Stimulated activated CD4-positive, alpha-beta T cell treated with anti-CD3 and anti-CD28 coated beads, Interleukin-1b, Interleukin-23, amount 100 ng/mL, for 48 hours (primary cell): ENCODE measurements at regions not wholly inside any gene's neighbourhood (a gene's known extent, or its start where the extent isn't known, plus 50 kb on each side); places are given as distances from the start of the nearest gene placed in this dataset.

ENCODE experiments used
- DNase-seq: peaks from one replicate; pipeline ENCODE4 v3.0.0-alpha.2; 2020

DNA sequence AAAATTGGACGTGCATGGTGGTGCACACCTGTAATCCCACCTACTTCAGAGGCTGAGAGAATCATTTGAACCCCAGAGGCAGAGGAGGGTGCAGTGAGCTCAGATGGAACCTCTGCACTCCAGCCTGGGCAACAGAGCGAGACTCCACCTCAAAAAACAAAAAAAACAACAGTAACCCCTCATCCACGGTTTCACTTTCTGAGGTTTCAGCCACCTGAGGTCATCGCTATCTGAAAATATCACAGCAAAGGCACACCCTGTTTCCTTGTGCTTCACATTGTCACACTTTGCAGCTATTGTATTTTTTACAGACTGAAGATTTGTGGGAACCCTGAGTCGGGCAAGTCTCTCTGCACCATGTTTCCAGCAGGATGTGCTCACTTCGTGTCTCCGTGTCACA lies 54.1 kb upstream of the FOXQ1 start:
- DNase-seq, result no peak

GRCh38 chr6:1256435-1257008 lies 55.4 kb upstream of the FOXQ1 start:
- DNase-seq, result no peak

DNA sequence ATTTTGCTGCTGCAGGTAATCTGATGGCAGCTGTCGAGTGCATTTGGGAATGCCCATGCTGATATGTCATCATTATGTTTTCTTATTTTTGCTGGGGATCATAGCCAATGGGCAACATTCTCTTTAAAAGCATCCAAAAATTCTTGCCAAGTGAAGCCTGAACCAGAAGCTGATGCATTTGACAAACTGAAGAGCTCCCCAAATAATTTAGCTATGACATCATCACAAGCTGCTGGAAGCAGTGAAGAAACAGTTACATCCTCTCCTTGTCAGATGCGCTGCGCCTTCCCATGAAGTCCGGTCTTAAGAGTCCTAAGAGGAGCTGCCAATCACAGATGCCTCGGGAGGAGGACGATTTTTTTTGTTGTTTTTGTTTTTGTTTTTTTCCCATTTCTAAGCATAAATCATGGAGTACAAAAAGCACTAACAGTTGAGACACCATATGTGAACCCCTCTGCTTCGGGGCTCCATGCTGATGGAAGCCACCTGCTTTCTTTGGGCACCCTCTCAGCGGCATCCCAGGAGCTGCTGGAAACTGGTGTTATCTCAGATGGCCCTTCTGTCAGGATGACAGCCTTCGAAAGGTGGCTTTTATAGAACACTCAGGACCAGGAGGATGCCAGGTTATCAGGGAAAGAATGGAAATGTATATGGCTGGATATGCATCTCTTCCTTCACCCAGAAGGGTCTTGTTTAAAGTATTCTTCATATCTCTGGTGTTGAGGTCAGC lies 56.1 kb upstream of the FOXQ1 start:
- DNase-seq, result no peak

DNA sequence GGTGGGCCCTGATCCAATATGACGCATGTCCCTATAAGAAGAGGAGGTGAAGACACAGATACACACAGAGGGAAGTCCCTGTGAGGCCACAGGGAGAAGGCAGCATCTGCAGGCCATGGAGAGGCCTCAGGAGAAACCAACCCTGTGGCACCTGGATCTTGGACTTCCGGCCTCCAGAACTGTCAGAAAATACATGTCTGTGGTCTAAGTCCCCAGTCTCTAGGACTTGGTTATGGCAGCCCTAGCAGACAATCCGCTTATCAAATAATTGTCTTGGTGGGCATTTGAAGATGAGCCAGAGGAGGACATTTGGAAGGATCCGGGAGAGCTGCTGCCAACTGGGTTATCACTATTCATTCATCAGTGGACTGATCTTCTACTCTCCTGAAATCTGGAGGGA lies 57.6 kb upstream of the FOXQ1 start:
- no peak for DNase-seq

GRCh38 chr6:1253816-1254215 lies 58.1 kb upstream of the FOXQ1 start:
- DNase-seq, result no peak

GRCh38 chr6:1251198-1252155 lies 60.4 kb upstream of the FOXQ1 start:
- no peak for DNase-seq

GRCh38 chr6:1250489-1251197 lies 61.3 kb upstream of the FOXQ1 start:
- no peak for DNase-seq

DNA sequence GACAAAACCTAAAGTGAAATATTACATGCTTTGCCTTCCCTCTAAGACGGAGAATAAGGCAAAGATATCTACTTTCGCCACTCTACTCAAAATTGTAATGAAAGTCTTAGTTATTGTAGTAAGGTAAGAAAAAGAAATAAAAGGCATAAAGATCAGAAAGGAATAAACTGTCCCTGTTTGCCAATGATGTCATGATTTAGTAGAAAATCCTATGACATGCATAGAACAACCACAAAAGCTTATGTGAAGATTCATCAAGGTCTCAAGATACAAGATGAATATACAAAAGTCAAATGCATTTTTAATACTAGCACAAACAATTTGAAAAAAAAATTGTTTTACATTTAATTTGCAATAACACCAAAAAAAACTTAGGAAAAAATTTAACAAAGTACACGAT lies 64.0 kb upstream of the FOXQ1 start:
- no peak for DNase-seq

GRCh38 chr6:1247056-1247455 lies 64.8 kb upstream of the FOXQ1 start:
- no peak for DNase-seq

- no peak for DNase-seq
Observed at GRCh38 chr6:1244941-1245340, 67.0 kb upstream of the FOXQ1 start.

DNA sequence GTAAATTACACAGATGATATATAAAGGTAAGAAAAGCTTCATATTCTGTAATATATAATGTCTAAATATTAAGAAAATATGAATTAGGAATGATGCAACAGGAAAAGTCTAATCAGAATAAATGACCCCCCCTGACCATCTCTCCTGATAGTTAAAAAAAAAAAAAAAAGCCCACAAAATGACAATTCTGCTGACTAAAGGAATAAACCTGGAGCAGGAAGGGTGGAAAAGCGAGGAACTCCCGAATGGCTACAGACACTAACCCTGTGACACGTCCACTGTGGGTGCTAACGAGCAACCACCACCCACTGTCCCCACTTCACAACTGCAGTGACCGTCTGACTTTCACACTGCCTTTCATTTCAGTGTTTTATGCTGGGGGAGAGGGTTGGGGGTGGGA lies 67.6 kb upstream of the FOXQ1 start:
- DNase-seq, result no peak

DNA sequence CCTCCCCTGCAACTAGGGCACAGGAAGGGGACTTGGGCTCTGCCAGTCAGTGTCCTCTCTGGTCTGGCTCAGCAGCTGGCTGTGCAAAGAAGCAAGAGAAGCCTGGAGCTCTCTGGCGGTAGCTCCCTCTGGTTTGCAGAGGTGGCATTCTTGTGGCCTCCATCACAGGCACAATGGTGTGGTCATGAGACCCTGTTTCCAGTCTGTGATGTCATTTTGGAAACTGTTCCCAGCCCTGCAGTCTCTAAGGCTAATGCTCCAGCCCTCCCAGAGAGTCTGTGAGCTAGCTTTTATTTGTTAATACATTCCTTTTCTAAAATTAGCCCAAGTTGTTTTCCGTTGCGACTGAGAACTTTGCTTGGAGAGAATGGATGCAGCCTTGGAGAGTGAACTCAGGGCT lies 69.5 kb upstream of the FOXQ1 start:
- no peak for DNase-seq

GRCh38 chr6:1242021-1242420 lies 69.9 kb upstream of the FOXQ1 start:
- DNase-seq, result no peak

GRCh38 chr6:1240766-1241318 lies 71.1 kb upstream of the FOXQ1 start:
- DNase-seq, result no peak

GRCh38 chr6:1239805-1240204 lies 72.1 kb upstream of the FOXQ1 start:
- no peak for DNase-seq

DNA sequence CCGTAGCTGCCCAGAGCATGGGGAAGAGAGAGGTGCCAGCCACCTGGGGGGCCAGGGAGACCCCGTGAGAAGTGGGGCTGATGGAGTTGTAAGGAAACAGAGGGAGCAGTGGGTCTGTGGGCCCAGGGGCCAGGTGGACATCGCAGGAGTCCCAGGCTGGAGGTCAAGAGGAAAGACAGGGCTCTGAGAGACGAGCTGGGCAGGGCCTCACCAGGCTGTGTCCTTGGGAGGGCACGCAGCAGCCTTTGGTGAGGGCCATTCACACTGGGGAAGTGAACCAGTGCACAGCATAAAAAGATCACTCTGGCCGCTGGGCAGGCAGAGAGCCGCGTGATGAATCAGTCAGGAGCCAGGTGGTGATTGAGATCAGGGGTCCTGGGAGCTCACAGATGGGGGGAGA lies 73.9 kb upstream of the FOXQ1 start:
- no peak for DNase-seq

DNA sequence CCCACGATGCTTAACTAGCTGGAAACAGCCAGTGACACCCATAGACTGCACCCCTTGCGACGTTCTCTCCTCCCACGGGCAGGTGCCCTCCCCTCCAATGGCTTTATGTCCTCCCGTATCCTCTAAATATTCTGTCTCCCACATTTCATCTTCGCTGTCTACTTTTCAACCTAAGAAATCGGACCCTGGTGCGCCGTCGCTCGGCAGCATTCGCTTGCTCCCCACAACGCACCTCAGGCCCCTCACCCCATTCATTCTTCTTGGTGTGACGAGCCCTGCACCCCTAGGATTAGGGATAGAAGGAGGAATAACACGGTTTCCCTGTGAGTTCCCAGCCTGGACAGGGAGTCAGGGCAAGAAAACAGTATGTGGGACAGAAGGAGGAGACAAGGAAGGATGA lies 74.3 kb upstream of the FOXQ1 start:
- no peak for DNase-seq

GRCh38 chr6:1235825-1236224 lies 76.1 kb upstream of the FOXQ1 start:
- DNase-seq, result no peak

GRCh38 chr6:1233924-1234323 lies 78.0 kb upstream of the FOXQ1 start:
- no peak for DNase-seq

GRCh38 chr6:1232578-1232977 lies 79.3 kb upstream of the FOXQ1 start:
- no peak for DNase-seq

DNA sequence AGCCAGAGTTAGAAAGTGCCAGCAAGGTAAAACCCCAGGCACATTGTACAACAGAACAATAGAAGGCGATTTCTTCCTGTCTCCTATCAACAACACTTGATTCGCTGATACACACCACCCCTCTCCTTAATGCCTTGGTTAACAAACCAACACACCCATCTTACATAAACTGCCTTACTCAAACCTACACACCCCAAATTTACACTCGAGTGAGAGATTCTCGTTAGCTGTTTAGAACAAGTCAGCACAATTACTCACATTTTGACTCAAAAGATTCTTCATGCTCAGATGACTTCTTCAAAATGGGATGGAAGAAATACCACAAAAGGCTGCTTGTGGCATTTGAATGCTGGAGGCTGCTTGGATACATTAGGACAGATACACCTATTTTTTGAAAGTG lies 80.0 kb upstream of the FOXQ1 start:
- no peak for DNase-seq

GRCh38 chr6:1230689-1231605 lies 81.0 kb upstream of the FOXQ1 start:
- DNase-seq, result no peak
